ENCODE measurements at regions not wholly inside any gene's neighbourhood (a gene's known extent, or its start where the extent isn't known, plus 50 kb on each side); places are given as distances from the start of the nearest gene placed in this dataset.

DNA sequence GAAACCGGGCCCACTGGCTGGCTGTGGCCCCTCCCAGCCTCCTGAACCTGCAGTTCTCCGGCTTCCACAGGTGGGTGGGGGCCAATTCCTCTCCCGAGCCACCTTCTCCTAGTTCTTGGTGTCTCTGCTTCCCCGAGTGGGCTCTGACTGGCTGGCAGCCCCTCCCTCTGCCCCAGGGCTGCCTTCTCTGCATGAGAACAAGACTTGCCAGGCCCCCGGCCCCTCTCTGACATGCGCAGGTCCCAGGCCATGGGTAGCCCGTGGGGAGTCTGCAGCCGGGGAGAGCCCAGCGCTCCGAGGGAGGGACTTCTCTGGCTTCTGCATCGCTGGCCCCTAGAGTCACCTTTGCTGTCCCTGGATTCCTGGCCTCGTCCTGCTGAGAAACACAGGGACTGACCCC is 421.7 kb downstream of the IRX2 start:
- H3K4me3 ChIP-seq (ENCODE audit: low read depth, poor library complexity, severe bottlenecking) = no peak overlapping the region
- no peak for TF ChIP-seq POLR2A (IDR thresholded peaks at IDR 0.05)
- TF ChIP-seq, protein P1, sequence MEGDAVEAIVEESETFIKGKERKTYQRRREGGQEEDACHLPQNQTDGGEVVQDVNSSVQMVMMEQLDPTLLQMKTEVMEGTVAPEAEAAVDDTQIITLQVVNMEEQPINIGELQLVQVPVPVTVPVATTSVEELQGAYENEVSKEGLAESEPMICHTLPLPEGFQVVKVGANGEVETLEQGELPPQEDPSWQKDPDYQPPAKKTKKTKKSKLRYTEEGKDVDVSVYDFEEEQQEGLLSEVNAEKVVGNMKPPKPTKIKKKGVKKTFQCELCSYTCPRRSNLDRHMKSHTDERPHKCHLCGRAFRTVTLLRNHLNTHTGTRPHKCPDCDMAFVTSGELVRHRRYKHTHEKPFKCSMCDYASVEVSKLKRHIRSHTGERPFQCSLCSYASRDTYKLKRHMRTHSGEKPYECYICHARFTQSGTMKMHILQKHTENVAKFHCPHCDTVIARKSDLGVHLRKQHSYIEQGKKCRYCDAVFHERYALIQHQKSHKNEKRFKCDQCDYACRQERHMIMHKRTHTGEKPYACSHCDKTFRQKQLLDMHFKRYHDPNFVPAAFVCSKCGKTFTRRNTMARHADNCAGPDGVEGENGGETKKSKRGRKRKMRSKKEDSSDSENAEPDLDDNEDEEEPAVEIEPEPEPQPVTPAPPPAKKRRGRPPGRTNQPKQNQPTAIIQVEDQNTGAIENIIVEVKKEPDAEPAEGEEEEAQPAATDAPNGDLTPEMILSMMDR (IDR thresholded peaks at IDR 0.05) = no peak
- intact Hi-C loops (cut with DNase I; ENCODE audit: low total_unique reads) = no loop called here
- WGBS, 2 donors = 91 to 95% methylated on average over 10 to 12 of the region's 12 CpGs
- no peak for DNase-seq (ENCODE audit: low spot score in 2 of 2)

DNA sequence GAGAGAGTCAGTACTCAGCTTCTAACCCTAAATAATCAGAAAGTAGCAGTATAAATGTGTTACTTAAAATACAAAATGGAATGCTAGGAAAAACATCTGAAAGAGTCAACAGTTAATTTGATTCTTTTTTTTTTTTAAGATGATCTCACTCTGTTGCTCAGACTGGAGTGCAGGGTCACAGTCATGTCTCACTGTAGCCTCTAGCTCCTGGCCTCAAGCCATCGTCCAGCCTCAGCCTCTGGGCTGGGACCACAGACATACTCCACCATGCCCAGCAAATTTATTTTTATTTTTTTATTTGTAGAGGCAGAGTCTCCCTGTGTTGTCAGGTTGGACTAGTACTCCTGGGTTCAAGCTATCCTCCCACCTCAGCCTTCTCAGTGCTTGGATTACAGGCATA is 424.9 kb downstream of the IRX2 start:
- TF ChIP-seq, protein P1 (IDR thresholded peaks at IDR 0.05) = no peak
- TF ChIP-seq POLR2A (IDR thresholded peaks at IDR 0.05) = no peak
- 48 to 59% methylated on average over 1 of the region's 1 CpG for WGBS, 2 donors
- no peak for DNase-seq (ENCODE audit: low spot score in 2 of 2)
- no peak overlapping the region for H3K4me3 ChIP-seq (ENCODE audit: low read depth, poor library complexity, severe bottlenecking)
- intact Hi-C loops (cut with DNase I; ENCODE audit: low total_unique reads) = no loop called here

DNA sequence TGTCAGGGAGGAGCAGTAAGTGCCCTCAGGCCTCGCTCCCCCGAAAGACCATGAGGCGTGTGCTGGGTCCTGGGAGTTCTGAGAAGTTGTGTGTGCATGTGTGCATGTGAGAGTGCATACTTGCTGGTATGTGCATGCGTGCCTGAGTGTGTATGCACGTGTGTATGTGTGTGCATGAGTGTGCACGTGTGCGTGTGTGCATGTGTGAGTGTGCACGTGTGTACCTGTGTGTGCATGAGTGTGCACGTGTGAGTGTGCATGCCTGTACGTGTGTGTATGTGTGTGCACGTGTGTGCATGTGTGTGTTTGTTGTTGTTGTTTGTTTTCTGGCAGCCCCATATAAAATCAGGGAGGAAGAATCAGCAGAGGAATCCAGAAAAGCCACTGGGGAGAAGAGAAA is 426.7 kb downstream of the IRX2 start:
- intact Hi-C loops (cut with DNase I; ENCODE audit: low total_unique reads) = no loop called here
- no peak for TF ChIP-seq POLR2A (IDR thresholded peaks at IDR 0.05)
- TF ChIP-seq, protein P1 (IDR thresholded peaks at IDR 0.05) = no peak
- no peak for DNase-seq (ENCODE audit: low spot score in 2 of 2)
- 90 to 91% methylated on average over 11 of the region's 11 CpGs for WGBS, 2 donors
- no peak overlapping the region for H3K4me3 ChIP-seq (ENCODE audit: low read depth, poor library complexity, severe bottlenecking)

DNA sequence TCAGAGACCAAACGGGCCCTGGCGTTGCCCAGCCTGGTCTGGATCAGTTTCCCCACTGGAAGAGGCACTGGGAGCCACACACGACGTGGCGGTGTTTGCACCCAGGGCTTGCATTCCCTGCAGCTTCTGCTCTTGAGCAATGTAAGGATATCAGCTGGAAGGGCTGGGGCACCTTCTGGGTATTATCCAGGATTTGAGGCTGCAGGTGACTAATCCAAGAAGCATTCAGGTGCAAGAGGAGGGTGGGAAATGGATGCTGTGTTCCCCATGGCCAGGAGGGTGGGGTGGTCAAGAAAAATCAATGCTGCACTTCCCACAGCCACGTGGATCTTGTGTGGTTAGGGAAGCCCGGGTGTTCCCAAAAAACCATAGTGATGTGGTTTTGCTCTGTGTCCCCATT is 430.9 kb downstream of the IRX2 start:
- intact Hi-C loops (cut with DNase I; ENCODE audit: low total_unique reads) = no loop called here
- no peak overlapping the region for H3K4me3 ChIP-seq (ENCODE audit: low read depth, poor library complexity, severe bottlenecking)
- TF ChIP-seq, protein P1 (IDR thresholded peaks at IDR 0.05) = no peak
- no peak for TF ChIP-seq POLR2A (IDR thresholded peaks at IDR 0.05)
- 63% methylated on average over 7 of the region's 7 CpGs for WGBS, 2 donors
- no peak for DNase-seq (ENCODE audit: low spot score in 2 of 2)

DNA sequence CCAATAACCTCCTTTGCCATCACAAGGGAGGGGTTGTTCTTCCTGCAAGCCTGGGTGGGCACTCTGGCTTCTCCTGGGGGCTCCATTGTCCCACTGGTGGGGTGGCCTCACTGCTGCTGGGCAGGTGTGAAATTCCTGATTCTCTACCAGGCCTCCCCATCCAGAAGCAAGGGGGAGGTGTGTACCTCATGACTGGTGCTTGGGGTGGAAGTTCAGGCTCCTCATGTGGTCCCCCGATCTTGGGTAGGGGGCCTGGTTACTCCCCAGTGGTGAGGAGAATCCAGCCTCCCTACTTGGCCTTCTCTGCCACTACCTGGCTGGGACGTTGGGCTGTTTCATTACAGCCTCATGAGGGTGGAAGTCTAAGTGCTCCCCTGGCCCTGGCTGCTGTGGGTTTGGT is 433.9 kb downstream of the IRX2 start:
- TF ChIP-seq, protein P1 (IDR thresholded peaks at IDR 0.05) = no peak
- TF ChIP-seq POLR2A (IDR thresholded peaks at IDR 0.05) = no peak
- H3K4me3 ChIP-seq (ENCODE audit: low read depth, poor library complexity, severe bottlenecking) = no peak overlapping the region
- intact Hi-C loops (cut with DNase I; ENCODE audit: low total_unique reads) = no loop called here
- no peak for DNase-seq (ENCODE audit: low spot score in 2 of 2)
- 73% methylated on average over 2 of the region's 2 CpGs for WGBS, 2 donors

DNA sequence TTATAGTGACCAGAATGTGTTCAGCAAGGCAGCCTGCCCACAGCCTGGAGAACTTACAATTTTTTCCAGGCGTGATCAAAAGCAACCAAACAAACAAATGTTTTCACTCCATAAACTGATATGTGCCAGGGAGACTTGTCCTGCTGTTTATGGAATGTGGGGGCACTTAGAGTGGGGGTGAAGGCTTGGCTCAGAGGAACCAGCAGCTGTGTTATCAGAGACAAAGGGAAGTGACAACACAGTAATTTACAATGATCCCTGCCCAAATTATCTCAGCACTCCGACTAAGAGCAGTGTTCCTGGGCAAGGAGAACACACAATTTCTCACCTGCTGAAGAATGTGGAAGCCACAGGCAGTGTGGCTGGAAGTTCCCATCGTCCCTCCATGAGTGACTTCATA is 429.1 kb upstream of the IRX4 start:
- DNase-seq (ENCODE audit: low spot score in 2 of 2) = peak in 1 of 2 donors; percentile 34
- 39 to 47% methylated on average over 3 of the region's 3 CpGs for WGBS, 2 donors
- no peak for TF ChIP-seq POLR2A (IDR thresholded peaks at IDR 0.05)
- TF ChIP-seq, protein P1 (IDR thresholded peaks at IDR 0.05) = no peak
- intact Hi-C loops (cut with DNase I; ENCODE audit: low total_unique reads) = no loop called here
- no peak overlapping the region for H3K4me3 ChIP-seq (ENCODE audit: low read depth, poor library complexity, severe bottlenecking)

Measured in lower leg skin (tissue), 4 donors.